Smooth muscle cell (in vitro differentiated cells): ENCODE measurements at regions not wholly inside any gene's neighbourhood (a gene's known extent, or its start where the extent isn't known, plus 50 kb on each side); places are given as distances from the start of the nearest gene placed in this dataset.

Experiments
- DNase-seq: peaks from one replicate; lab custom pipeline; 2025; ENCODE audit not compliant: unreplicated experiment; lab: John Stamatoyannopoulos, UW
- H2AFZ ChIP-seq: fragments of 200-600 bp; sonication (generic); 2 replicates; pipeline ENCODE4 v1.6.0; 2016; ENCODE audit warnings: antibody characterized with exemption, low read depth, mild to moderate bottlenecking
- H3F3A ChIP-seq: fragments of 200-600 bp; sonication (generic); 2 replicates; pipeline ENCODE4 v1.6.0; 2017; ENCODE audit warnings: antibody characterized with exemption, low read depth
- H3K27ac ChIP-seq: fragments of 200-600 bp; sonication (generic); 2 replicates; pipeline ENCODE4 v1.5.1; 2016; ENCODE audit warnings: low read depth, mild to moderate bottlenecking
- H3K27me3 ChIP-seq: fragments of 200-600 bp; sonication (generic); 2 replicates; pipeline ENCODE4 v1.6.1; 2016; ENCODE audit warnings: low read depth, mild to moderate bottlenecking
- H3K36me3 ChIP-seq: fragments of 200-600 bp; sonication (generic); 2 replicates; pipeline ENCODE4 v1.5.1; 2016; ENCODE audit warnings: low read depth
- H3K4me1 ChIP-seq: fragments of 200-600 bp; sonication (generic); 2 replicates; pipeline ENCODE4 v1.5.1; 2016; ENCODE audit warnings: low read depth
- H3K4me2 ChIP-seq: fragments of 200-600 bp; sonication (generic); 2 replicates; pipeline ENCODE4 v1.6.0; 2016; ENCODE audit warnings: mild to moderate bottlenecking
- H3K4me3 ChIP-seq: fragments of 200-600 bp; sonication (generic); 2 replicates; pipeline ENCODE4 v1.5.1; 2016; ENCODE audit warnings: mild to moderate bottlenecking
- H3K79me2 ChIP-seq: fragments of 200-600 bp; sonication (generic); 2 replicates; pipeline ENCODE4 v1.6.0; 2016; ENCODE audit warnings: low read depth, mild to moderate bottlenecking
- H3K9ac ChIP-seq: fragments of 200-600 bp; sonication (generic); 2 replicates; pipeline ENCODE4 v1.6.0; 2016; ENCODE audit warnings: low read depth
- H3K9me3 ChIP-seq: fragments of 200-600 bp; sonication (generic); replicated peaks from 2 replicates; pipeline ENCODE4 v1.5.1; 2016; ENCODE audit warnings: low read depth
- H4K20me1 ChIP-seq: fragments of 200-600 bp; sonication (generic); 2 replicates; pipeline ENCODE4 v1.6.0; 2016; ENCODE audit warnings: low read depth
- WGBS: methylation state at CpG from one replicate; pipeline ENCODE4 v1.1.7; 2016; ENCODE audit warnings: low lambda C conversion rate; 5-methylcytosine and 5-hydroxymethylcytosine counted together
- TF ChIP-seq, protein P1 (sequence below): fragments of 200-600 bp; sonication (generic); IDR thresholded peaks from 2 replicates; pipeline ENCODE4 v1.5.1; 2017; ENCODE audit warnings: borderline replicate concordance, mild to moderate bottlenecking, antibody characterized with exemption; ENCODE audit not compliant: insufficient read depth, poor library complexity, severe bottlenecking

DNA sequence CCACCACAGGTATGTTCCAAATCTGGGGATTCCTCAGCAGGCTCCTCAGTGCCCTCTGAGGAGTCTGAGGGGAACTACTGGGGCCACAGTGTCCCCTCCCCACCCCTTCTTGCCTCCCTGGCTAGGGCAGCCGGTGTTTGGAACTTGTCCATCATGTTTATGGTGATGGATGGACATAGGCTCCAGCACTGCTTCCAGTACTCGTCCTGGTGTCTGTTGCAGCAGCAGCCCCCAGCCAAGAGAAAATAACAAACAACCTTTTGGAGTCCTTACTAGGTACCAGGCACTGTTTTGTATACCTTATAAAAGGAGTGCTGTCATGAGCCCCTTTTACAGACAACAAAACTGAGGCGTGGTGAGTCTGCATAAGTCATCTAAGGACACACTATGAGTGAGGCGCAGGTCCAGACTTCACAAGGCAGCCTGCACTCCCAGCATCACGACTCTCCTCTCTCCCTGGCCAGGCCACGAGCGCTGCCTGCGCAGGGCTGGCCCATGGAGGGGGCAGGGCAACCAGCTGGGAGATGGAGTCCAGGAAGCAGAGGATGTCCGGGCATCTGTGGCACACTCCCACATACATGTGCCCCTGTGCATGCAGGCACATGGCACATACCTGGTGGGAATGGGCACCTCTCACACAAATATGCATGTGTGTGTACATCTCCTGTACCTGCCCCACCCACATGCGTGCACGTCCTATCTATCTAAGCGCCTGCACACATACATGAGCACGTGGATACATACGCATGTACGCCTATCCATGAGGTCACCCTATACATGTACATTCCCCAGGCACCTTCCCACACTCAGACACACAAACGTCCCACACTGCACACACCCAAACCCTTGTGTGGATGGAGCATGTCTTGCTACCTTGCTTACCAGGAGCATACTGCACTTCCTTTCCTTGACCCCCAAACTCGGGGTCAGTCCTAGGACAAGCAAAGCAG, 152.7 kb downstream of the VEGFA start:
- H3K4me2 ChIP-seq: no peak overlapping the region
- peaks cover 8% of the 10 kb centered on the region for H3F3A ChIP-seq
- no peak for DNase-seq
- H3K4me3 ChIP-seq: no peak overlapping the region
- WGBS: 94% methylated on average over 17 of the region's 17 CpGs
- no peaks in the 10 kb centered on the region for H3K27me3 ChIP-seq
- H3K9me3 ChIP-seq: no peaks in the 10 kb centered on the region
- H3K4me1 ChIP-seq: peaks cover 11% of the 10 kb centered on the region
- H3K36me3 ChIP-seq: no peaks in the 10 kb centered on the region
- no peaks in the 10 kb centered on the region for H3K79me2 ChIP-seq
- TF ChIP-seq, protein P1, sequence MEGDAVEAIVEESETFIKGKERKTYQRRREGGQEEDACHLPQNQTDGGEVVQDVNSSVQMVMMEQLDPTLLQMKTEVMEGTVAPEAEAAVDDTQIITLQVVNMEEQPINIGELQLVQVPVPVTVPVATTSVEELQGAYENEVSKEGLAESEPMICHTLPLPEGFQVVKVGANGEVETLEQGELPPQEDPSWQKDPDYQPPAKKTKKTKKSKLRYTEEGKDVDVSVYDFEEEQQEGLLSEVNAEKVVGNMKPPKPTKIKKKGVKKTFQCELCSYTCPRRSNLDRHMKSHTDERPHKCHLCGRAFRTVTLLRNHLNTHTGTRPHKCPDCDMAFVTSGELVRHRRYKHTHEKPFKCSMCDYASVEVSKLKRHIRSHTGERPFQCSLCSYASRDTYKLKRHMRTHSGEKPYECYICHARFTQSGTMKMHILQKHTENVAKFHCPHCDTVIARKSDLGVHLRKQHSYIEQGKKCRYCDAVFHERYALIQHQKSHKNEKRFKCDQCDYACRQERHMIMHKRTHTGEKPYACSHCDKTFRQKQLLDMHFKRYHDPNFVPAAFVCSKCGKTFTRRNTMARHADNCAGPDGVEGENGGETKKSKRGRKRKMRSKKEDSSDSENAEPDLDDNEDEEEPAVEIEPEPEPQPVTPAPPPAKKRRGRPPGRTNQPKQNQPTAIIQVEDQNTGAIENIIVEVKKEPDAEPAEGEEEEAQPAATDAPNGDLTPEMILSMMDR: no peak
- H4K20me1 ChIP-seq: no peaks in the 10 kb centered on the region
- H2AFZ ChIP-seq: no peak overlapping the region
- no peak overlapping the region for H3K27ac ChIP-seq
- H3K9ac ChIP-seq: no peak overlapping the region

DNA sequence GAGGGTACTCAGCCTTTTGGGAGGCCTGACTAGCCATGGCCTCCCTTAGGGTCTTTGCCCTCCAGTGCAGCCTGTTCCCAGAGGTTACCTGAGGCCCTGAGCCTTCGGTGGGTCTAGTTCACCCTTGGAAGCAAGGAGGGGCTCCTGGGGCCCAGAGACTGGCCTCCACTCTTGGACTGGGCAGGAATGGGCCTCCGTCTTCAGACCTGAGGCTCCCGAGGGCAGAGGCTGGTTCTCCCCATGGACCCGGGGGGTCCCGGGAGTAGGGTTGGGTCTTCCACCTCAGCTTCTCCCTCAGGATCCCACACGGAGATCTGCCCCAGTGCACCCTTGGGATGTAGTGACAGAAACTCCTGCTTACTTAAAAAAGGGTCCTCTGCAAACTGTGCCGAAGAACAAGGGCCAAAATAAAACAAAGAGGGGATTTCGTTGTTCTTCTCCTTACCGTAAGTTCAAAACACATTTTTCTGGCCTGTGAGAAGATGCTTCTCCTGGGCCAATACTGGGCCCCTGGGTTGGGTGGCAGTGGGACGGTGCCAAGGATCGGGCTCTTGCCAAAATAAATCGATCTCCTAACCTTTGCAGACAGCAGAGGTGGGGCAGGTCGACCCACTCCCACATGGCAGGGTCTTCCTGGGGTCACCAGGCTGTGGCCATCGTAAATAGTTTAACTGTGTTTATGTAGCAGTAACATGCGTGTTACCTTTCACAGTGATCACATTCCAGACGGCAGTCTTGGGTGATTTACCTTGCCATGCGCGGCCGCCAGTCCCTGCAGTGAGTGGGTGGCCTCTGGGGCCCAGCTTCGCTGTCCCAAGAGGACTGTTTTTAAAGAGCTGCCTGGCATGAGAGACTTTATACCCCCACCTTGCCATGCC, 151.8 kb downstream of the VEGFA start:
- Histone ChIP-seq H3K4me3 (no peak overlapping the region), H2AFZ (no peak overlapping the region), H3K4me1 (peaks cover 8% of the 10 kb centered on the region), H3K36me3 (no peaks in the 10 kb centered on the region), H4K20me1 (no peaks in the 10 kb centered on the region), H3K79me2 (no peaks in the 10 kb centered on the region), H3K9me3 (no peaks in the 10 kb centered on the region), H3K27me3 (no peaks in the 10 kb centered on the region), H3K4me2 (no peak overlapping the region), H3F3A (peaks cover 8% of the 10 kb centered on the region), H3K9ac (no peak overlapping the region), H3K27ac (no peak overlapping the region)
- WGBS: 93% methylated on average over 20 of the region's 20 CpGs
- DNase-seq: no peak
- TF ChIP-seq, protein P1: no peak

DNA sequence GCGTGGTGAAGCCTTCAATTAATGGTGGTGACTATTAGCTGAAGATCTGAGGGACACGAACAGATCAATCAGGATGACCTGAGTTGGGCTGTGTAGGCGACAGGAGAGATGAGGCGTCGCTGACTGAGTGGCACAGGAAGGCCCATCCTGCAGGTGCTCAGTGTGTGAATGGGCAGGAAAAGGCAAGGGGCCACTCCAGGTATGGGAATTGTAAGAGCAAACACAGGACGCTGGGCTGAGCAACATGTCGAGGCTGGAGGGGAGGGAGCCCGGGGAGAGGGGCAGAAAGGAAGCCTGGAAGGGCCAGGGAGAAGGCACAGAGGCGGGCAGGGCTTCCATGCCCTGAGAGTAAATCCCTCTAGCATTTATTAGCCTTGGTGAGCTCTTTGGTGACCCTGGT, 151.0 kb downstream of the VEGFA start:
- H4K20me1 ChIP-seq: no peaks in the 10 kb centered on the region
- no peaks in the 10 kb centered on the region for H3K79me2 ChIP-seq
- peaks cover under 1% of the 10 kb centered on the region for H3K4me1 ChIP-seq
- no peak overlapping the region for H3K4me3 ChIP-seq
- H3K36me3 ChIP-seq: no peaks in the 10 kb centered on the region
- no peaks in the 10 kb centered on the region for H3K9me3 ChIP-seq
- 92% methylated on average over 9 of the region's 9 CpGs for WGBS
- no peak overlapping the region for H3K9ac ChIP-seq
- H3K27me3 ChIP-seq: no peaks in the 10 kb centered on the region
- no peak overlapping the region for H2AFZ ChIP-seq
- H3K27ac ChIP-seq: no peak overlapping the region
- no peak overlapping the region for H3K4me2 ChIP-seq
- peaks cover 8% of the 10 kb centered on the region for H3F3A ChIP-seq
- TF ChIP-seq, protein P1: no peak
- DNase-seq: no peak
